SK-N-SH (cell line): ENCODE measurements at regions not wholly inside any gene's neighbourhood (a gene's known extent, or its start where the extent isn't known, plus 50 kb on each side); places are given as distances from the start of the nearest gene placed in this dataset.

Source experiments
- CTCF ChIP-seq: fragments of 200-600 bp; sonication (generic); IDR thresholded peaks from 2 replicates; pipeline ENCODE4 v1.6.1; 2017; ENCODE audit warnings: antibody characterized with exemption, mild to moderate bottlenecking, moderate library complexity
- EP300 ChIP-seq, 2 experiments: IDR thresholded peaks; 2 replicates each; pipeline versions ENCODE4 v1.4.0 to v1.6.1; 2012; ENCODE audit warnings: borderline replicate concordance in 1 of 2, low read depth in 1 of 2, low read length in 1 of 2
- PBX3 ChIP-seq: IDR thresholded peaks from 2 replicates; pipeline ENCODE4; 2012
- POLR2AphosphoS5 ChIP-seq: IDR thresholded peaks from 2 replicates; pipeline ENCODE4 v1.6.1; 2012; ENCODE audit warnings: low read depth, low read length
- RXRA ChIP-seq: IDR thresholded peaks from 2 replicates; pipeline ENCODE4 v1.4.0; 2012; ENCODE audit warnings: low read depth, mild to moderate bottlenecking, borderline replicate concordance
- TCF12 ChIP-seq: IDR thresholded peaks from 2 replicates; pipeline ENCODE4 v1.4.0; 2012
- YY1 ChIP-seq: IDR thresholded peaks from 2 replicates; pipeline ENCODE4 v1.4.0; 2012; ENCODE audit warnings: low read depth, mild to moderate bottlenecking
- ZBTB33 ChIP-seq: IDR thresholded peaks from 2 replicates; pipeline ENCODE4 v1.4.0; 2012; ENCODE audit warnings: low read depth, borderline replicate concordance

- TF ChIP-seq CTCF, result no peak
- no peak for TF ChIP-seq TCF12
- no peak for TF ChIP-seq POLR2AphosphoS5
- no peak for TF ChIP-seq RXRA
- TF ChIP-seq PBX3, result no peak
- TF ChIP-seq YY1, result no peak
- no peak for TF ChIP-seq EP300 (IDR thresholded peaks at IDR 0.05; ENCODE audit: borderline replicate concordance in 1 of 2, low read depth in 1 of 2, low read length in 1 of 2)
- TF ChIP-seq ZBTB33, result no peak
These were observed 56.5 kb downstream of the PLEKHG1 start for GRCh38 chr6:150656156-150656555.
